IMR-90 (cell line): ENCODE measurements at regions not wholly inside any gene's neighbourhood (a gene's known extent, or its start where the extent isn't known, plus 50 kb on each side); places are given as distances from the start of the nearest gene placed in this dataset.

Source experiments
- ATAC-seq: fragments of 200-7000 bp; cut with Tn5 transposase; 2 replicates; pipeline ENCODE4 v1.9.1; 2020; ENCODE audit warnings: low read depth, mild to moderate bottlenecking, moderate library complexity
- BruUV-seq: library from RNA; stranded (reverse); fragments of 400-500 nt; replicated peaks from 2 replicates; lab custom pipeline; 2021; lab: Mats Ljungman, UMichigan
- CTCF ChIA-PET: fragments of 300-600 bp; formaldehyde crosslinking; extraction: SDS; loops from one replicate; lab custom pipeline; 2021; ENCODE audit warnings: antibody characterized with exemption; lab: Yijun Ruan, JAX
- POLR2A ChIA-PET: fragments of 300-600 bp; sonication (Branson Sonifier 250); formaldehyde crosslinking; loops from one replicate; lab custom pipeline; 2022; ENCODE audit warnings: antibody characterized with exemption; ENCODE audit not compliant: unreplicated experiment; lab: Charles Lee
- DNase-seq: peaks from one replicate; pipeline ENCODE4 v3.0.0; 2013
- H2AFZ ChIP-seq: replicated peaks from 2 replicates; pipeline ENCODE3; 2013; ENCODE audit warnings: low read length, mild to moderate bottlenecking; ENCODE audit not compliant: poor library complexity
- H2AK5ac ChIP-seq: 2 replicates; pipeline ENCODE4 v1.6.1; 2013; ENCODE audit warnings: low read depth, low read length, inconsistent platforms
- H2AK9ac ChIP-seq: replicated peaks from 2 replicates; pipeline ENCODE3; 2013; ENCODE audit warnings: mild to moderate bottlenecking, low read depth, low read length, moderate library complexity; ENCODE audit not compliant: poor library complexity
- H2BK120ac ChIP-seq: 2 replicates; pipeline ENCODE4 v1.6.1; 2013; ENCODE audit warnings: low read depth, low read length, inconsistent platforms
- H2BK15ac ChIP-seq: 3 replicates; pipeline ENCODE4 v1.6.1; 2013; ENCODE audit warnings: low read depth, low read length, inconsistent platforms
- H2BK20ac ChIP-seq: 2 replicates; pipeline ENCODE4 v1.6.1; 2013; ENCODE audit warnings: low read depth, mild to moderate bottlenecking, inconsistent platforms, low read length, moderate library complexity
- H2BK5ac ChIP-seq: 2 replicates; pipeline ENCODE4 v1.6.1; 2013; ENCODE audit warnings: mild to moderate bottlenecking, low read depth, low read length, inconsistent platforms; ENCODE audit not compliant: poor library complexity, severe bottlenecking
- H3K14ac ChIP-seq: replicated peaks from 2 replicates; pipeline ENCODE4 v1.6.1; 2013; ENCODE audit warnings: low read depth, low read length, inconsistent platforms
- H3K18ac ChIP-seq: 2 replicates; pipeline ENCODE4 v1.6.1; 2013; ENCODE audit warnings: low read depth, low read length, control low read depth
- H3K23ac ChIP-seq: 2 replicates; pipeline ENCODE4 v1.6.1; 2013; ENCODE audit warnings: low read depth, low read length, inconsistent platforms
- H3K27ac ChIP-seq: 2 replicates; pipeline ENCODE4 v1.5.1; 2013; ENCODE audit warnings: mild to moderate bottlenecking, control low read depth, low read length; ENCODE audit not compliant: insufficient read depth
- H3K27me3 ChIP-seq: 2 replicates; pipeline ENCODE4 v1.6.1; 2013; ENCODE audit warnings: low read length; ENCODE audit not compliant: control insufficient read depth, insufficient read depth
- H3K36me3 ChIP-seq: 2 replicates; pipeline ENCODE4 v1.6.1; 2013; ENCODE audit warnings: low read length, mixed read lengths; ENCODE audit not compliant: control insufficient read depth, insufficient read depth
- H3K4ac ChIP-seq: 2 replicates; pipeline ENCODE4 v1.6.1; 2013; ENCODE audit warnings: low read depth, low read length, inconsistent platforms
- H3K4me1 ChIP-seq: 2 replicates; pipeline ENCODE4 v1.6.1; 2013; ENCODE audit warnings: low read length, mixed read lengths; ENCODE audit not compliant: control insufficient read depth, insufficient read depth
- H3K4me2 ChIP-seq: 2 replicates; pipeline ENCODE4 v1.6.1; 2013; ENCODE audit warnings: low read depth, mild to moderate bottlenecking, control low read depth, low read length, moderate library complexity
- H3K4me3 ChIP-seq: 2 replicates; pipeline ENCODE4 v1.5.1; 2013; ENCODE audit warnings: low read depth, mild to moderate bottlenecking, control low read depth, low read length, moderate library complexity; ENCODE audit not compliant: insufficient read depth
- H3K56ac ChIP-seq: 2 replicates; pipeline ENCODE4 v1.6.1; 2013; ENCODE audit warnings: low read length, inconsistent platforms; ENCODE audit not compliant: insufficient read depth; ENCODE audit errors: extremely low read depth
- H3K79me1 ChIP-seq, 2 experiments: 2 replicates each; pipeline ENCODE4 v1.6.1; 2013; ENCODE audit warnings: low read length in 2 of 2, inconsistent platforms in 1 of 2, low read depth in 1 of 2
- H3K9ac ChIP-seq: 2 replicates; pipeline ENCODE4 v1.6.1; 2013; ENCODE audit warnings: low read depth, low read length, control low read depth
- H3K9me1 ChIP-seq: 2 replicates; pipeline ENCODE4 v1.6.1; 2013; ENCODE audit warnings: low read length, inconsistent platforms; ENCODE audit not compliant: insufficient read depth
- H3K9me3 ChIP-seq: 2 replicates; pipeline ENCODE4 v1.6.1; 2013; ENCODE audit warnings: low read length; ENCODE audit not compliant: control insufficient read depth, insufficient read depth
- H4K20me1 ChIP-seq: 2 replicates; pipeline ENCODE4 v1.6.1; 2013; ENCODE audit warnings: low read length, inconsistent platforms; ENCODE audit not compliant: insufficient read depth
- H4K5ac ChIP-seq: 2 replicates; pipeline ENCODE4 v1.6.1; 2013; ENCODE audit warnings: mild to moderate bottlenecking, low read depth, low read length, control low read depth
- H4K8ac ChIP-seq, 2 experiments: 2 replicates each; pipeline ENCODE4 v1.6.1; 2013; ENCODE audit warnings: low read depth in 2 of 2, low read length in 2 of 2, control low read depth in 1 of 2, inconsistent platforms in 1 of 2
- H4K91ac ChIP-seq: 2 replicates; pipeline ENCODE4 v1.6.1; 2013; ENCODE audit warnings: low read depth, low read length, inconsistent platforms; ENCODE audit not compliant: insufficient read depth
- USF2 ChIP-seq: fragments of 150-350 bp; IDR thresholded peaks from 2 replicates; pipeline ENCODE4 v1.6.1; 2017; ENCODE audit warnings: mild to moderate bottlenecking, antibody characterized with exemption, low read length, low read depth
- WGBS, 2 experiments: methylation state at CpG; one replicate each; pipeline versions ENCODE4 v1.1.5 to v1.1.7; 2013; ENCODE audit warnings: missing lambda C conversion rate in 2 of 2; ENCODE audit not compliant: insufficient read length in 1 of 2; ENCODE audit errors: extremely low coverage in 2 of 2; 5-methylcytosine and 5-hydroxymethylcytosine counted together
- dilution Hi-C: fragments of 300-500 bp; cut with HindIII; formaldehyde crosslinking; loops from one replicate; pipeline ENCODE4 v1.14.3; 2018; ENCODE audit warnings: low sequenced_read_pairs; ENCODE audit not compliant: unreplicated experiment
- in situ Hi-C: fragments of 300-500 bp; cut with MboI; formaldehyde crosslinking; loops from 3 replicates; pipeline ENCODE4 v1.14.3; 2019; ENCODE audit warnings: low sequenced_read_pairs, inconsistent platforms, mixed read lengths
- intact Hi-C: fragments of 100-400 bp; cut with micrococcal nuclease; formaldehyde crosslinking; loops from 2 replicates; pipeline ENCODE4 v1.10.0; 2022

DNA sequence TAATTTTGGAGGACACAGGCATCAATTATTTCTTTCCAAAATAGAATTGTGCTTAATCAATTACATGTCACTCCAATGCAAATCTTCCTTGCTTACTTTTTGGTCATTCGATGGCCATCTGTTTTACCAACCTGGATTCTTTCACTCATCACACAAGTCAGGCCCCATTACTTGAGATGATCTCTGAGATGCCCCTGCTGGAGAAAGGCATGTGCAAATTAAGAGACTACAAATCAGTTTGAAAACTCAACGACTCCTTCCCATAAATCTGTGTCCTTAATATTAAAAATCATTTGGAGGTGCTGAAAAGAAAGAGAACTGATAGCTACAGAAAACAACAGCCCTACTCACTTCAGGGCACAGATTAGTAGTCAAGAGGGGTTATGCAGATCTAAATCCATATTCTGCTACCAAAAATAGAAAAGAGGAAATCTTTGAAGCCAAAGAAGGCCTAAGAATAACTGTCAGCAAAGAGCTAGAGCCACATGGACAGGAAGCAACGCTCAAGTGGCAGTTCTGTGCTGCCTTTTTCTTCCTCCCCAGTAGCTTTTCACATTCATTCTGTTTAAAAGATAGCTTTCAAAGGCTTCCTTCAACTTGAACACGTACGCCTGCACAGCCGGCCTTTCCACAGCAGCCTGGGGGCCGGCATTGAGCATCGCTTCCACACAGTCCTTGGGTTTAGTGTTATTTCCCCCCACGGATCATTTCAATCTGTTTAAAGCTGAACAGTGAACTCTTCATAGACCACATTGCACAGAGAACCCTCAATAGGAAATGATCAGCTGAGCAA is 79.3 kb upstream of the MAP3K1 start:
- peaks cover 3% of the 10 kb centered on the region; the same call in 1 of the 2 replicates for H3K9me1 ChIP-seq
- H3K27ac ChIP-seq: no peak overlapping the region
- no peaks in the 10 kb centered on the region for H4K20me1 ChIP-seq
- no peak overlapping the region for H3K56ac ChIP-seq
- intact Hi-C loops (no loop called here), dilution Hi-C loops (no loop called here), in situ Hi-C loops (no loop called here)
- peaks cover 3% of the 10 kb centered on the region for H3K4me1 ChIP-seq
- H3K36me3 ChIP-seq: no peaks in the 10 kb centered on the region
- no peak overlapping the region for H4K91ac ChIP-seq
- DNase-seq (no peak), ATAC-seq (no peak)
- WGBS, 2 experiments: 80% methylated on average over 2 of the region's 9 CpGs; no CpG with 5 or more reads in 1 of the 2 experiments
- no peaks in the 10 kb centered on the region for H3K27me3 ChIP-seq
- H2AFZ ChIP-seq: no peak overlapping the region
- BruUV-seq: no TSS peak
- H3K4me3 ChIP-seq: no peak overlapping the region
- no peak overlapping the region for H2AK5ac ChIP-seq
- H3K4ac ChIP-seq: no peak overlapping the region
- no peaks in the 10 kb centered on the region for H3K9me3 ChIP-seq
- no peak overlapping the region for H3K14ac ChIP-seq
- ChIA-PET POLR2A (no interaction called here), CTCF (interaction anchor here (0.6 kb wide), 1 partner anchor 971 kb away, joined by 8 read pairs; no protein-coding TSS in a partner anchor)
- H4K8ac ChIP-seq: no peak overlapping the region
- no peak overlapping the region for H3K9ac ChIP-seq
- no peak overlapping the region for H2AK9ac ChIP-seq
- H2BK20ac ChIP-seq: no peak overlapping the region; the same call in 1 of the 2 replicates
- no peak overlapping the region for H2BK5ac ChIP-seq
- no peaks in the 10 kb centered on the region for H3K79me1 ChIP-seq
- H2BK15ac ChIP-seq: no peak overlapping the region
- no peak overlapping the region for H3K18ac ChIP-seq
- no peak overlapping the region for H3K4me2 ChIP-seq
- no peak overlapping the region for H3K23ac ChIP-seq
- no peak overlapping the region for H2BK120ac ChIP-seq
- no peak overlapping the region for H4K5ac ChIP-seq
- TF ChIP-seq USF2: no peak
